ENCODE measurements at regions not wholly inside any gene's neighbourhood (a gene's known extent, or its start where the extent isn't known, plus 50 kb on each side); places are given as distances from the start of the nearest gene placed in this dataset.

DNA sequence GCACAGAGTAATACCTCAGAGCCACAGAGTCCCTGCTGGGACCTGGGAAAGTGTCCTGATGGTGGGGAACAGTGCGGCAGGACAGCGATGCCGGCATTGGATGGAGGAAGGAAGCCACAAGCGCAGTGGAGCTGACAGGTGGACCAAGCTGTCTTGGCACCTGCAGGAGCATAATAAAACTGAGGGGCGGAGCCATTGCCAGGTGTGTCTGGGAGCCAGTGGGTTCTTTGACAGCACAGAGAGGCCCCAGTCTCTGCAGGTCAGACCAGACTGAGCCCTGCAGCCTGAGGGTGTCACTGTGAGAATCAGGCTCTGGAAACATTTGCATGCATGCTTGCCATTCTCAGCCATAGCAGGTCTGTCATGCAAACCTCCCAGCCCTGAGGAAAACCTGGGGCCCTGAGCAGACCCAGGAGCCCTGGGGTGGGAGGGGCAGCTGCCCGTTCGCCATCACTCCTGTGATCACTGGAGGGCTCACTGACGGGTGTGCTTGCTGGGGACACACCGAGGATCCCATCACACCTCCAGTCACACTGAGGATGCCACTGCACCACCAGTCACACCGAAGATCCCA, 210.5 kb upstream of the HDAC4 start:
- TF ChIP-seq CTCF (IDR thresholded peaks at IDR 0.05) (no peak), POLR2AphosphoS5 (IDR thresholded peaks at IDR 0.05) (no peak)

Measured in suprapubic skin (tissue), 3 donors.